Fibroblast of lung (primary cell): ENCODE measurements at regions not wholly inside any gene's neighbourhood (a gene's known extent, or its start where the extent isn't known, plus 50 kb on each side); places are given as distances from the start of the nearest gene placed in this dataset.
A peak's percentile ranks its signal among the peaks of the same experiment; 100 is the strongest.

Experiments used
- DNase-seq, 2 donors: peaks; one replicate each; pipeline versions ENCODE4 v3.0.0 to v3.0.0-alpha.2; 2010; ENCODE audit warnings: low read depth in 2 of 2
- H2AFZ ChIP-seq: 2 replicates; pipeline ENCODE4 v1.5.1; 2012; ENCODE audit warnings: low read length, control low read depth, inconsistent platforms
- H3K27ac ChIP-seq: 2 replicates; pipeline ENCODE4 v1.5.1; 2011; ENCODE audit warnings: low read length, control low read depth; ENCODE audit not compliant: insufficient read depth
- H3K27me3 ChIP-seq: 2 replicates; pipeline ENCODE4 v1.5.1; 2011; ENCODE audit warnings: mild to moderate bottlenecking, low read length; ENCODE audit not compliant: control insufficient read depth, insufficient read depth
- H3K36me3 ChIP-seq: 2 replicates; pipeline ENCODE4 v1.5.1; 2011; ENCODE audit warnings: low read length; ENCODE audit not compliant: control insufficient read depth, insufficient read depth
- H3K4me1 ChIP-seq: 2 replicates; pipeline ENCODE4 v1.5.1; 2011; ENCODE audit warnings: low read length; ENCODE audit not compliant: control insufficient read depth, insufficient read depth; ENCODE audit errors: extremely low read depth
- H3K4me2 ChIP-seq: 2 replicates; pipeline ENCODE4 v1.5.1; 2011; ENCODE audit warnings: low read length, control low read depth; ENCODE audit not compliant: insufficient read depth; ENCODE audit errors: extremely low read depth
- H3K4me3 ChIP-seq, 4 experiments: fragments of 200-600 bp in 1 of 4; sonication (generic) in 1 of 4; replicated peaks in 1 of 4; 2 replicates each; pipeline ENCODE4 v1.5.1; 2011 to 2016; ENCODE audit warnings: low read length in 4 of 4, low read depth in 3 of 4, mild to moderate bottlenecking in 3 of 4, control low read depth in 2 of 4, inconsistent platforms in 1 of 4, mixed read lengths in 1 of 4; ENCODE audit not compliant: insufficient read depth in 1 of 4; ENCODE audit errors: control extremely low read depth in 1 of 4
- H3K79me2 ChIP-seq: 2 replicates; pipeline ENCODE4 v1.5.1; 2012; ENCODE audit warnings: mild to moderate bottlenecking, low read length, inconsistent platforms; ENCODE audit not compliant: control insufficient read depth, insufficient read depth
- H3K9ac ChIP-seq: 2 replicates; pipeline ENCODE4 v1.5.1; 2011; ENCODE audit warnings: mild to moderate bottlenecking, low read length, control low read depth; ENCODE audit not compliant: insufficient read depth
- H3K9me3 ChIP-seq: 2 replicates; pipeline ENCODE4 v1.5.1; 2012; ENCODE audit warnings: low read depth, low read length; ENCODE audit not compliant: control insufficient read depth, insufficient read depth
- H4K20me1 ChIP-seq: 2 replicates; pipeline ENCODE4 v1.5.1; 2011; ENCODE audit warnings: low read length; ENCODE audit not compliant: control insufficient read depth, insufficient read depth; ENCODE audit errors: extremely low read depth
- EZH2 ChIP-seq: IDR thresholded peaks from 2 replicates; pipeline ENCODE4 v1.5.1; 2012; ENCODE audit warnings: low read length, control low read depth, mild to moderate bottlenecking; ENCODE audit errors: missing control alignments
- TF ChIP-seq, protein P1 (sequence below), 2 donors: IDR thresholded peaks in 1 of 2; conservative IDR thresholded peaks in 1 of 2; 1 replicate in 1 of 2; 2 replicates in 1 of 2; pipeline ENCODE4 v1.5.1; 2011 to 2012; ENCODE audit warnings: low read length in 2 of 2, control low read depth in 1 of 2, inconsistent platforms in 1 of 2, low read depth in 1 of 2, mild to moderate bottlenecking in 1 of 2

DNA sequence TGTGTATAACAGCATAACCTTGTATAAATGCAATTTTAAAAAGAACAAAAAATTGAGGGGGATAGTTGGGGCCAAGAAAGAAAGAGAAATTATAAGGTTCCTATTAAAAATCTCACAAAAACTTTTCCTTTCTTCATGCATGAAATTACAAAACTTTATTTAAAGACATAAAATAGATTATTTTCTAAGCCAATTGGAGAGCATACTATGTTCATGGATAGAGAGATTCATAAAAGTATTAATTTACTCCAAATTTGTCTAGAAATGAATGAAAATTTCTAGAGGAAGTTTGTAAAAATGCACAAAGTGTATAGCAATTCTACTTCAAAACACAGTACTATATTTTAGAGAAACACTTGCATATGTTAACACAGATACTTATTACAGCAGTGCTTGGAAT, 200.4 kb downstream of the PCSK1 start:
- no peaks in the 10 kb centered on the region for H3K27me3 ChIP-seq
- H3K4me1 ChIP-seq, result peaks cover 11% of the 10 kb centered on the region
- no peak overlapping the region for H3K27ac ChIP-seq
- TF ChIP-seq EZH2, result no peak
- TF ChIP-seq, protein P1, sequence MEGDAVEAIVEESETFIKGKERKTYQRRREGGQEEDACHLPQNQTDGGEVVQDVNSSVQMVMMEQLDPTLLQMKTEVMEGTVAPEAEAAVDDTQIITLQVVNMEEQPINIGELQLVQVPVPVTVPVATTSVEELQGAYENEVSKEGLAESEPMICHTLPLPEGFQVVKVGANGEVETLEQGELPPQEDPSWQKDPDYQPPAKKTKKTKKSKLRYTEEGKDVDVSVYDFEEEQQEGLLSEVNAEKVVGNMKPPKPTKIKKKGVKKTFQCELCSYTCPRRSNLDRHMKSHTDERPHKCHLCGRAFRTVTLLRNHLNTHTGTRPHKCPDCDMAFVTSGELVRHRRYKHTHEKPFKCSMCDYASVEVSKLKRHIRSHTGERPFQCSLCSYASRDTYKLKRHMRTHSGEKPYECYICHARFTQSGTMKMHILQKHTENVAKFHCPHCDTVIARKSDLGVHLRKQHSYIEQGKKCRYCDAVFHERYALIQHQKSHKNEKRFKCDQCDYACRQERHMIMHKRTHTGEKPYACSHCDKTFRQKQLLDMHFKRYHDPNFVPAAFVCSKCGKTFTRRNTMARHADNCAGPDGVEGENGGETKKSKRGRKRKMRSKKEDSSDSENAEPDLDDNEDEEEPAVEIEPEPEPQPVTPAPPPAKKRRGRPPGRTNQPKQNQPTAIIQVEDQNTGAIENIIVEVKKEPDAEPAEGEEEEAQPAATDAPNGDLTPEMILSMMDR (conservative IDR thresholded peaks at IDR 0.05 in 1 of 2, IDR thresholded peaks at IDR 0.05 in 1 of 2; ENCODE audit: low read depth in 1 of 2, low read length in 2 of 2), result no peak
- no peaks in the 10 kb centered on the region for H3K36me3 ChIP-seq
- no peaks in the 10 kb centered on the region for H3K9me3 ChIP-seq
- no peak overlapping the region for H2AFZ ChIP-seq
- no peak overlapping the region for H3K4me2 ChIP-seq
- no peak overlapping the region for H3K4me3 ChIP-seq
- no peaks in the 10 kb centered on the region for H4K20me1 ChIP-seq
- no peak overlapping the region for H3K9ac ChIP-seq
- H3K79me2 ChIP-seq, result no peaks in the 10 kb centered on the region
- no peak for DNase-seq

DNA sequence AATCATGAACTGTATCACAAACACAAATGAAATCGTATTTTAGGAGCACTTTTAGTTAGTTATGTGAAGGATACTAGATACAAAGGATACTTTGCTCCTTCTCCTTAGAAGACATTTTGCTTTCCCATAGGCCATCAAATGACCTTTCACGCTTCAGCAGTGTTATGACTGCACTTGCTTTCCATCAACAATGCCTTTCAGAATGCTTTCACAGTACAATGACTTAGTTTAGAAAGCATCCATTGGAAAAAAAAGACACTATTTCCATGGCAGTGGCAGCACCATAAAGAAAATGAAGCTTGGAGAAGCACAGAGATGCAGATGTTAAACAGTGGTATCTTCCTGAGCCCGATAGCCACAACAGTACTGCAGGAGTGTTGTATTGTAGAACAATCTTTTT, 203.9 kb downstream of the PCSK1 start:
- no peak overlapping the region for H2AFZ ChIP-seq
- no peak for DNase-seq

DNA sequence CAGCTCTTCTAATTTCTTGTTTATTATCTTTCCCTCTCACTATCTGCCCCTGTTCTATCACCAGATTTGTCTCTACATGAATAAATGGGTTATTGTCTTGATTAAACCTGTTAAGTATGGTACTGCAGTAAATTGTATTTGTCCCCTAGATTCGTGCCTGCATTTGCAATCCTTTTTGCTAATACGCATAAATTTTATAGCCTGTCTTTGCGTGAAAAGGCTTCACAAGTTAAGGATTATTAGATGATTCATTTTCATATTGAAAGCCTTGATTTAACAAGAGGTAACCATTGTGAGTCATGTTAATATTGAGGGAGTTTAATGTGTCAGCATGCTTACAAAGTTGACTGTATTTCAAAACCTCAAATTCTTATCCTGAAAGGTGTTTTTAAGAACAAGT, 204.6 kb downstream of the PCSK1 start:
- Histone ChIP-seq H3K4me1 (peaks cover 9% of the 10 kb centered on the region), H3K79me2 (no peaks in the 10 kb centered on the region), H3K36me3 (no peaks in the 10 kb centered on the region), H3K27me3 (no peaks in the 10 kb centered on the region), H3K9ac (no peak overlapping the region), H3K27ac (no peak overlapping the region), H3K9me3 (no peaks in the 10 kb centered on the region), H3K4me3 (no peak overlapping the region), H2AFZ (no peak overlapping the region), H4K20me1 (no peaks in the 10 kb centered on the region), H3K4me2 (no peak overlapping the region)
- peak in 1 of 2 donors; percentile 71 for DNase-seq
- TF ChIP-seq, protein P1 (conservative IDR thresholded peaks at IDR 0.05 in 1 of 2, IDR thresholded peaks at IDR 0.05 in 1 of 2; ENCODE audit: low read depth in 1 of 2, low read length in 2 of 2), result no peak
- TF ChIP-seq EZH2, result no peak

More for the DNA sequence above, 203.9 kb downstream of the PCSK1 start:
- TF ChIP-seq, protein P1 (conservative IDR thresholded peaks at IDR 0.05 in 1 of 2, IDR thresholded peaks at IDR 0.05 in 1 of 2; ENCODE audit: low read depth in 1 of 2, low read length in 2 of 2), result no peak
- no peak for TF ChIP-seq EZH2
- H3K27ac ChIP-seq, result no peak overlapping the region
- H3K4me3 ChIP-seq, result no peak overlapping the region
- no peaks in the 10 kb centered on the region for H3K79me2 ChIP-seq
- H3K9me3 ChIP-seq, result no peaks in the 10 kb centered on the region
- H3K4me1 ChIP-seq, result peaks cover 9% of the 10 kb centered on the region
- H3K4me2 ChIP-seq, result no peak overlapping the region
- H3K27me3 ChIP-seq, result no peaks in the 10 kb centered on the region
- no peaks in the 10 kb centered on the region for H3K36me3 ChIP-seq
- no peak overlapping the region for H3K9ac ChIP-seq
- H4K20me1 ChIP-seq, result no peaks in the 10 kb centered on the region
